Suprapubic skin (tissue), 4 donors: ENCODE measurements at regions not wholly inside any gene's neighbourhood (a gene's known extent, or its start where the extent isn't known, plus 50 kb on each side); places are given as distances from the start of the nearest gene placed in this dataset.

Experiments
- EP300 ChIP-seq: sonication (generic); formaldehyde crosslinking; IDR thresholded peaks from one replicate; pipeline ENCODE4 v1.6.1; 2017; ENCODE audit warnings: antibody characterized with exemption
- POLR2A ChIP-seq, 2 donors: fragments of 450-650 bp; IDR thresholded peaks; one replicate each; pipeline ENCODE4 v1.6.1; 2017; ENCODE audit warnings: antibody characterized with exemption in 2 of 2, mild to moderate bottlenecking in 2 of 2, moderate library complexity in 2 of 2
- POLR2AphosphoS5 ChIP-seq, 3 donors: sonication (generic); formaldehyde crosslinking; IDR thresholded peaks; one replicate each; pipeline ENCODE4 v1.6.1; 2017; ENCODE audit warnings: antibody characterized with exemption in 3 of 3
- TF ChIP-seq, protein P1 (sequence below), 2 donors: fragments of 200-600 bp in 1 of 2; fragments of 450-650 bp in 1 of 2; sonication (generic) in 1 of 2; IDR thresholded peaks; one replicate each; pipeline ENCODE4 v1.5.1; 2016 to 2019; ENCODE audit warnings: antibody characterized with exemption in 2 of 2, mild to moderate bottlenecking in 1 of 2, moderate library complexity in 1 of 2

DNA sequence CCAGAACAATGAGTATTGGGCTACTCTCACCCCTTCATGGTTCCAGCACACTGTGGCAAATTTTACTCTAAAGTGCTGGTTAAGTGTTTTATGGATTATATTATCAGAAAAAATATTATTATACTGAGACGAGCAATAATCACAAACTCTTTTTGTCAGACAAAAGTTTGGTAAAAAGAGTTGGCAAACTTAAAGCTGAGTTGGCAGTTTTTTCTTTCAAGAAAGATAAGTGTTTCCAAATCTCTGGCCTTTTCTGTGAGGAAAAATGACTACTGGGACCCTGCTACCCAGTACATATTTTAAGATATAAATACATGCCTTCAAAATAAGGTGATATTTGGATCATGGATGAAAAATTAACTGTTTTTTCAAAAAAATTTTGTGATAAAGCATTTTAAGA lies 471.5 kb upstream of the IL12A start:
- TF ChIP-seq, protein P1, sequence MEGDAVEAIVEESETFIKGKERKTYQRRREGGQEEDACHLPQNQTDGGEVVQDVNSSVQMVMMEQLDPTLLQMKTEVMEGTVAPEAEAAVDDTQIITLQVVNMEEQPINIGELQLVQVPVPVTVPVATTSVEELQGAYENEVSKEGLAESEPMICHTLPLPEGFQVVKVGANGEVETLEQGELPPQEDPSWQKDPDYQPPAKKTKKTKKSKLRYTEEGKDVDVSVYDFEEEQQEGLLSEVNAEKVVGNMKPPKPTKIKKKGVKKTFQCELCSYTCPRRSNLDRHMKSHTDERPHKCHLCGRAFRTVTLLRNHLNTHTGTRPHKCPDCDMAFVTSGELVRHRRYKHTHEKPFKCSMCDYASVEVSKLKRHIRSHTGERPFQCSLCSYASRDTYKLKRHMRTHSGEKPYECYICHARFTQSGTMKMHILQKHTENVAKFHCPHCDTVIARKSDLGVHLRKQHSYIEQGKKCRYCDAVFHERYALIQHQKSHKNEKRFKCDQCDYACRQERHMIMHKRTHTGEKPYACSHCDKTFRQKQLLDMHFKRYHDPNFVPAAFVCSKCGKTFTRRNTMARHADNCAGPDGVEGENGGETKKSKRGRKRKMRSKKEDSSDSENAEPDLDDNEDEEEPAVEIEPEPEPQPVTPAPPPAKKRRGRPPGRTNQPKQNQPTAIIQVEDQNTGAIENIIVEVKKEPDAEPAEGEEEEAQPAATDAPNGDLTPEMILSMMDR (IDR thresholded peaks at IDR 0.05) = no peak
- TF ChIP-seq POLR2AphosphoS5 (IDR thresholded peaks at IDR 0.05) (no peak), EP300 (no peak), POLR2A (IDR thresholded peaks at IDR 0.05) (no peak)
